GM12878 (cell line): ENCODE measurements at regions not wholly inside any gene's neighbourhood (a gene's known extent, or its start where the extent isn't known, plus 50 kb on each side); places are given as distances from the start of the nearest gene placed in this dataset.

Source experiments
- ATAC-seq: fragments of 200-7000 bp; cut with Tn5 transposase; 3 replicates; pipeline ENCODE4 v1.9.1; 2020; ENCODE audit warnings: mild to moderate bottlenecking, moderate library complexity
- BruUV-seq: library from RNA; stranded (reverse); fragments of 400-500 nt; replicated peaks from 2 replicates; lab custom pipeline; 2021; lab: Mats Ljungman, UMichigan
- CTCF ChIA-PET: fragments of 300-600 bp; sonication (Branson Sonifier 250); formaldehyde crosslinking; extraction: SDS; loops from one replicate; lab custom pipeline; 2021; ENCODE audit warnings: inconsistent platforms; lab: Yijun Ruan, JAX
- POLR2A ChIA-PET: fragments of 350-600 bp; formaldehyde crosslinking; extraction: SDS; loops from one replicate; lab custom pipeline; 2021; ENCODE audit warnings: inconsistent platforms; lab: Charles Lee
- RAD21 ChIA-PET: fragments of 300-600 bp; sonication (Branson Sonifier 250); formaldehyde crosslinking; loops from one replicate; lab custom pipeline; 2023; ENCODE audit warnings: antibody characterized with exemption; ENCODE audit not compliant: unreplicated experiment; lab: Charles Lee
- SMC1A ChIA-PET: fragments of 300-600 bp; sonication (Branson Sonifier 250); formaldehyde crosslinking; loops from one replicate; lab custom pipeline; 2023; ENCODE audit not compliant: unreplicated experiment, uncharacterized antibody; lab: Charles Lee
- DNase-seq: peaks from one replicate; pipeline ENCODE4 v3.0.0-alpha.2; 2011; ENCODE audit warnings: low read depth, low spot score
- FAIRE-seq: peaks from 3 replicates; lab custom pipeline; 2011; peaks lifted over from hg19 to GRCh38; lab: Jason Lieb, UNC
- H2AFZ ChIP-seq: 2 replicates; pipeline ENCODE4 v1.6.0; 2011; ENCODE audit warnings: low read depth, low read length, control low read depth; ENCODE audit not compliant: control insufficient read depth
- H3K27ac ChIP-seq: 2 replicates; pipeline ENCODE4 v1.5.1; 2011; ENCODE audit warnings: control low read depth; ENCODE audit not compliant: control insufficient read depth, insufficient read depth
- H3K27me3 ChIP-seq, 2 experiments: replicated peaks in 1 of 2; 2 replicates each; pipeline versions ENCODE4 v1.6.0 to v1.6.1; 2011; ENCODE audit warnings: low read length in 1 of 2; ENCODE audit not compliant: control insufficient read depth in 2 of 2, insufficient read depth in 2 of 2
- H3K36me3 ChIP-seq, 2 experiments: 2 replicates each; pipeline ENCODE4 v1.5.1; 2011; ENCODE audit warnings: low read length in 1 of 2; ENCODE audit not compliant: control insufficient read depth in 2 of 2, insufficient read depth in 2 of 2
- H3K4me1 ChIP-seq: 2 replicates; pipeline ENCODE4 v1.6.1; 2011; ENCODE audit warnings: mild to moderate bottlenecking, low read length, moderate library complexity, mixed read lengths; ENCODE audit not compliant: control insufficient read depth, insufficient read depth
- H3K4me2 ChIP-seq: 2 replicates; pipeline ENCODE4 v1.6.0; 2011; ENCODE audit warnings: control low read depth; ENCODE audit not compliant: control insufficient read depth, insufficient read depth
- H3K4me3 ChIP-seq: fragments of 200-600 bp; sonication (generic); 2 replicates; pipeline ENCODE4 v1.5.1; 2016
- H3K79me2 ChIP-seq: 2 replicates; pipeline ENCODE4 v1.6.0; 2011; ENCODE audit warnings: low read length; ENCODE audit not compliant: control insufficient read depth, insufficient read depth
- H3K9ac ChIP-seq: 2 replicates; pipeline ENCODE4 v1.8.0; 2011; ENCODE audit warnings: low read length, control low read depth, mixed read lengths; ENCODE audit not compliant: control insufficient read depth, insufficient read depth
- H3K9me3 ChIP-seq: replicated peaks from 3 replicates; pipeline ENCODE4 v1.5.1; 2011; ENCODE audit warnings: mild to moderate bottlenecking, low read length; ENCODE audit not compliant: control insufficient read depth, insufficient read depth
- H4K20me1 ChIP-seq: 2 replicates; pipeline ENCODE4 v1.6.0; 2011; ENCODE audit not compliant: control insufficient read depth, insufficient read depth
- CHD1 ChIP-seq: IDR thresholded peaks from 2 replicates; pipeline ENCODE4 v1.6.1; 2012; ENCODE audit warnings: low read depth, low read length, improper control_type of control experiment
- CREM ChIP-seq: IDR thresholded peaks from 2 replicates; pipeline ENCODE4 v1.6.1; 2014; ENCODE audit warnings: antibody characterized with exemption, low read depth
- EGR1 ChIP-seq, 2 experiments: IDR thresholded peaks; 1 replicate in 1 of 2; 2 replicates in 1 of 2; pipeline ENCODE4 v1.6.1; 2011 to 2012; ENCODE audit warnings: low read depth in 2 of 2, low read length in 2 of 2, borderline replicate concordance in 1 of 2, mild to moderate bottlenecking in 1 of 2, moderate library complexity in 1 of 2
- FOS ChIP-seq: IDR thresholded peaks from 3 replicates; pipeline ENCODE4 v1.6.1; 2011; ENCODE audit warnings: borderline replicate concordance; ENCODE audit not compliant: insufficient read length; ENCODE audit errors: extremely low read depth
- FOXK2 ChIP-seq: fragments of 450-650 bp; IDR thresholded peaks from 2 replicates; pipeline ENCODE4 v1.6.1; 2017; ENCODE audit warnings: mild to moderate bottlenecking, moderate library complexity
- GATAD2B ChIP-seq: fragments of 450-650 bp; conservative IDR thresholded peaks from 2 replicates; pipeline ENCODE4 v1.6.1; 2017; ENCODE audit warnings: low read depth, mild to moderate bottlenecking, moderate library complexity
- IKZF1 ChIP-seq: fragments of 450-650 bp; conservative IDR thresholded peaks from 2 replicates; pipeline ENCODE4 v1.6.1; 2017; ENCODE audit warnings: antibody characterized with exemption, mild to moderate bottlenecking
- KAT2A ChIP-seq: conservative IDR thresholded peaks from 2 replicates; pipeline ENCODE4 v1.6.1; 2011; ENCODE audit warnings: low read depth, low read length; ENCODE audit not compliant: control insufficient read depth
- LARP7 ChIP-seq: fragments of 450-650 bp; IDR thresholded peaks from 2 replicates; pipeline ENCODE4 v1.6.1; 2017; ENCODE audit warnings: mild to moderate bottlenecking
- MEF2A ChIP-seq: IDR thresholded peaks from 2 replicates; pipeline ENCODE4 v1.6.1; 2011; ENCODE audit warnings: low read depth, mild to moderate bottlenecking, low read length, moderate library complexity; ENCODE audit not compliant: insufficient read depth
- POLR2AphosphoS5 ChIP-seq: IDR thresholded peaks from 2 replicates; pipeline ENCODE4 v1.6.1; 2011; ENCODE audit warnings: mild to moderate bottlenecking, low read length, inconsistent platforms
- RELA ChIP-seq: fragments of 450-650 bp; IDR thresholded peaks from 2 replicates; pipeline ENCODE4 v1.8.0; 2014; ENCODE audit warnings: borderline replicate concordance; ENCODE audit not compliant: partially characterized antibody
- STAT1 ChIP-seq: fragments of 450-650 bp; conservative IDR thresholded peaks from 2 replicates; pipeline ENCODE4 v1.6.1; 2014; ENCODE audit warnings: antibody characterized with exemption, mild to moderate bottlenecking
- SUPT20H ChIP-seq: IDR thresholded peaks from 2 replicates; pipeline ENCODE4 v1.6.1; 2011; ENCODE audit warnings: low read depth, mild to moderate bottlenecking, low read length, moderate library complexity, borderline replicate concordance; ENCODE audit not compliant: control insufficient read depth
- WRNIP1 ChIP-seq: IDR thresholded peaks from 2 replicates; pipeline ENCODE4 v1.6.1; 2011; ENCODE audit warnings: low read depth, low read length, improper control_type of control experiment, borderline replicate concordance
- WGBS: methylation state at CpG from one replicate; pipeline ENCODE4 v1.1.6; 2016; ENCODE audit warnings: low lambda C conversion rate; ENCODE audit not compliant: insufficient replicate concordance, insufficient coverage; ENCODE audit errors: missing lambda C conversion rate; 5-methylcytosine and 5-hydroxymethylcytosine counted together
- in situ Hi-C: fragments of 300-500 bp; cut with MboI; formaldehyde crosslinking; loops from 9 replicates; pipeline ENCODE4 v1.14.3; 2018; ENCODE audit warnings: mixed read lengths
- intact Hi-C: fragments of 100-400 bp; cut with micrococcal nuclease; formaldehyde crosslinking; loops from one replicate; pipeline ENCODE4 v1.14.2; 2022; ENCODE audit not compliant: unreplicated experiment
- TF ChIP-seq, protein P1 (sequence below): fragments of 450-650 bp; IDR thresholded peaks from 2 replicates; pipeline ENCODE4 v1.6.1; 2017; ENCODE audit warnings: mild to moderate bottlenecking
- TF ChIP-seq, protein P2 (sequence below): IDR thresholded peaks from 2 replicates; pipeline ENCODE4 v1.6.1; 2012; ENCODE audit warnings: low read length, inconsistent platforms

DNA sequence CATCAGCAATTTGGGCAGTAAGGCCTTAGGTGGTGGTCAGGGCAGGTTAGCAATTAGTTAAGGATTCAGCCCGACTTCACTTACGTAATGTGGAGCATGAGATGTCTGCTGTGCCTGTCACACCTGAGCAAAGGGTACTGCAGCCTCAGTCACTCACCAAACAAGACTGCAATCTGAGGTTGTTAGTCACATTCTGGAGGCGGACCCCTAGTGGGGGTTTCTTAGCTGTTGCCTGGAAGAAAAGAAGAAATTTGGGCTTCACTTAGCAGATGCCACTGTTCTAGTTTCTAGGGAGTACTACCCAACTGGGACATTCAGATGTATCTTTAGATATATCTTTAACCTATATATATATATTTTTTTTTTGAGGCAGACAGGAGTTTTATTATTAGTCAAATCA, 529.9 kb downstream of the SLC4A3 start:
- no peaks in the 10 kb centered on the region for H3K4me1 ChIP-seq
- ChIA-PET SMC1A (no interaction called here), CTCF (no interaction called here), RAD21 (no interaction called here), POLR2A (no interaction called here)
- in situ Hi-C loops (no loop called here), intact Hi-C loops (no loop called here)
- no peaks in the 10 kb centered on the region for H3K9me3 ChIP-seq
- H3K27me3 ChIP-seq = no peaks in the 10 kb centered on the region
- H3K4me3 ChIP-seq = no peak overlapping the region
- no peak overlapping the region for H3K9ac ChIP-seq
- no peaks in the 10 kb centered on the region for H3K36me3 ChIP-seq
- H2AFZ ChIP-seq = no peak overlapping the region
- TF ChIP-seq STAT1 = no peak
- no peak for TF ChIP-seq POLR2AphosphoS5
- TF ChIP-seq IKZF1 = no peak
- TF ChIP-seq RELA = no peak
- TF ChIP-seq GATAD2B = no peak
- no peak for TF ChIP-seq FOXK2
- TF ChIP-seq, protein P1, sequence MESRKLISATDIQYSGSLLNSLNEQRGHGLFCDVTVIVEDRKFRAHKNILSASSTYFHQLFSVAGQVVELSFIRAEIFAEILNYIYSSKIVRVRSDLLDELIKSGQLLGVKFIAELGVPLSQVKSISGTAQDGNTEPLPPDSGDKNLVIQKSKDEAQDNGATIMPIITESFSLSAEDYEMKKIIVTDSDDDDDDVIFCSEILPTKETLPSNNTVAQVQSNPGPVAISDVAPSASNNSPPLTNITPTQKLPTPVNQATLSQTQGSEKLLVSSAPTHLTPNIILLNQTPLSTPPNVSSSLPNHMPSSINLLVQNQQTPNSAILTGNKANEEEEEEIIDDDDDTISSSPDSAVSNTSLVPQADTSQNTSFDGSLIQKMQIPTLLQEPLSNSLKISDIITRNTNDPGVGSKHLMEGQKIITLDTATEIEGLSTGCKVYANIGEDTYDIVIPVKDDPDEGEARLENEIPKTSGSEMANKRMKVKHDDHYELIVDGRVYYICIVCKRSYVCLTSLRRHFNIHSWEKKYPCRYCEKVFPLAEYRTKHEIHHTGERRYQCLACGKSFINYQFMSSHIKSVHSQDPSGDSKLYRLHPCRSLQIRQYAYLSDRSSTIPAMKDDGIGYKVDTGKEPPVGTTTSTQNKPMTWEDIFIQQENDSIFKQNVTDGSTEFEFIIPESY = no peak
- TF ChIP-seq KAT2A = no peak
- no peak for TF ChIP-seq WRNIP1
- no peak for TF ChIP-seq MEF2A
- TF ChIP-seq CHD1 = no peak
- TF ChIP-seq LARP7 = no peak
- TF ChIP-seq, protein P2, sequence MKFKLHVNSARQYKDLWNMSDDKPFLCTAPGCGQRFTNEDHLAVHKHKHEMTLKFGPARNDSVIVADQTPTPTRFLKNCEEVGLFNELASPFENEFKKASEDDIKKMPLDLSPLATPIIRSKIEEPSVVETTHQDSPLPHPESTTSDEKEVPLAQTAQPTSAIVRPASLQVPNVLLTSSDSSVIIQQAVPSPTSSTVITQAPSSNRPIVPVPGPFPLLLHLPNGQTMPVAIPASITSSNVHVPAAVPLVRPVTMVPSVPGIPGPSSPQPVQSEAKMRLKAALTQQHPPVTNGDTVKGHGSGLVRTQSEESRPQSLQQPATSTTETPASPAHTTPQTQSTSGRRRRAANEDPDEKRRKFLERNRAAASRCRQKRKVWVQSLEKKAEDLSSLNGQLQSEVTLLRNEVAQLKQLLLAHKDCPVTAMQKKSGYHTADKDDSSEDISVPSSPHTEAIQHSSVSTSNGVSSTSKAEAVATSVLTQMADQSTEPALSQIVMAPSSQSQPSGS = no peak
- TF ChIP-seq CREM = no peak
- TF ChIP-seq FOS = no peak
- no peak for TF ChIP-seq SUPT20H
- TF ChIP-seq EGR1 (IDR thresholded peaks at IDR 0.05; ENCODE audit: borderline replicate concordance in 1 of 2, low read depth in 2 of 2, low read length in 2 of 2) = no peak
- BruUV-seq = no TSS peak
- no peaks in the 10 kb centered on the region for H4K20me1 ChIP-seq
- ATAC-seq = no peak
- H3K79me2 ChIP-seq = no peaks in the 10 kb centered on the region
- 6% methylated on average over 3 of the region's 3 CpGs for WGBS
- no peak overlapping the region for H3K4me2 ChIP-seq
- H3K27ac ChIP-seq = no peak overlapping the region
- no peak for FAIRE-seq
- DNase-seq = no peak
